ENCODE measurements at regions not wholly inside any gene's neighbourhood (a gene's known extent, or its start where the extent isn't known, plus 50 kb on each side); places are given as distances from the start of the nearest gene placed in this dataset.

GRCh38 chr11:129590753-129591475, 215.3 kb downstream of the BARX2 start:
- no peak for DNase-seq (ENCODE audit: low read depth)

GRCh38 chr11:129591527-129591926, 215.9 kb downstream of the BARX2 start:
- no peak for DNase-seq (ENCODE audit: low read depth)

GRCh38 chr11:129592191-129592590, 216.5 kb downstream of the BARX2 start:
- DNase-seq (ENCODE audit: low read depth) = no peak

GRCh38 chr11:129593098-129593497, 217.4 kb downstream of the BARX2 start:
- DNase-seq (ENCODE audit: low read depth) = no peak

- no peak for DNase-seq (ENCODE audit: low read depth)
Observed at GRCh38 chr11:129595038-129595962, 219.7 kb downstream of the BARX2 start.

- DNase-seq (ENCODE audit: low read depth) = no peak
Observed at GRCh38 chr11:129596351-129596750, 219.3 kb upstream of the TMEM45B start.

- DNase-seq (ENCODE audit: low read depth) = no peak
Observed at GRCh38 chr11:129598378-129598777, 217.3 kb upstream of the TMEM45B start.

- DNase-seq (ENCODE audit: low read depth) = no peak
Observed at GRCh38 chr11:129605815-129606214, 209.8 kb upstream of the TMEM45B start.

GRCh38 chr11:129608711-129609110, 206.9 kb upstream of the TMEM45B start:
- no peak for DNase-seq (ENCODE audit: low read depth)

- no peak for DNase-seq (ENCODE audit: low read depth)
Observed at GRCh38 chr11:129610125-129610524, 205.5 kb upstream of the TMEM45B start.

GRCh38 chr11:129610545-129610944, 205.1 kb upstream of the TMEM45B start:
- no peak for DNase-seq (ENCODE audit: low read depth)

GRCh38 chr11:129611661-129612446, 203.8 kb upstream of the TMEM45B start:
- no peak for DNase-seq (ENCODE audit: low read depth)

- no peak for DNase-seq (ENCODE audit: low read depth)
Observed at GRCh38 chr11:129612447-129612961, 203.1 kb upstream of the TMEM45B start.

GRCh38 chr11:129613071-129613470, 202.6 kb upstream of the TMEM45B start:
- no peak for DNase-seq (ENCODE audit: low read depth)

GRCh38 chr11:129614256-129614944, 201.2 kb upstream of the TMEM45B start:
- no peak for DNase-seq (ENCODE audit: low read depth)

- DNase-seq (ENCODE audit: low read depth) = no peak
Observed at GRCh38 chr11:129618046-129618569, 197.5 kb upstream of the TMEM45B start.

GRCh38 chr11:129620237-129621104, 195.2 kb upstream of the TMEM45B start:
- no peak for DNase-seq (ENCODE audit: low read depth)

GRCh38 chr11:129625930-129626329, 189.7 kb upstream of the TMEM45B start:
- no peak for DNase-seq (ENCODE audit: low read depth)

- no peak for DNase-seq (ENCODE audit: low read depth)
Observed at GRCh38 chr11:129631201-129631600, 184.4 kb upstream of the TMEM45B start.

- DNase-seq (ENCODE audit: low read depth) = no peak
Observed at GRCh38 chr11:129636926-129637325, 178.7 kb upstream of the TMEM45B start.

Data from stimulated activated CD8-positive, alpha-beta memory T cell treated with anti-CD3 and anti-CD28 coated beads, Interleukin-15, amount 100 ng/mL, for 24 hours (primary cell).